GM18511 (cell line): ENCODE measurements at regions not wholly inside any gene's neighbourhood (a gene's known extent, or its start where the extent isn't known, plus 50 kb on each side); places are given as distances from the start of the nearest gene placed in this dataset.

Source experiments
- ATAC-seq: cut with Tn5 transposase; IDR thresholded peaks from one replicate; pipeline ENCODE4 v1.9.1; 2021; ENCODE audit warnings: mild to moderate bottlenecking, moderate library complexity; ENCODE audit not compliant: unreplicated experiment

DNA sequence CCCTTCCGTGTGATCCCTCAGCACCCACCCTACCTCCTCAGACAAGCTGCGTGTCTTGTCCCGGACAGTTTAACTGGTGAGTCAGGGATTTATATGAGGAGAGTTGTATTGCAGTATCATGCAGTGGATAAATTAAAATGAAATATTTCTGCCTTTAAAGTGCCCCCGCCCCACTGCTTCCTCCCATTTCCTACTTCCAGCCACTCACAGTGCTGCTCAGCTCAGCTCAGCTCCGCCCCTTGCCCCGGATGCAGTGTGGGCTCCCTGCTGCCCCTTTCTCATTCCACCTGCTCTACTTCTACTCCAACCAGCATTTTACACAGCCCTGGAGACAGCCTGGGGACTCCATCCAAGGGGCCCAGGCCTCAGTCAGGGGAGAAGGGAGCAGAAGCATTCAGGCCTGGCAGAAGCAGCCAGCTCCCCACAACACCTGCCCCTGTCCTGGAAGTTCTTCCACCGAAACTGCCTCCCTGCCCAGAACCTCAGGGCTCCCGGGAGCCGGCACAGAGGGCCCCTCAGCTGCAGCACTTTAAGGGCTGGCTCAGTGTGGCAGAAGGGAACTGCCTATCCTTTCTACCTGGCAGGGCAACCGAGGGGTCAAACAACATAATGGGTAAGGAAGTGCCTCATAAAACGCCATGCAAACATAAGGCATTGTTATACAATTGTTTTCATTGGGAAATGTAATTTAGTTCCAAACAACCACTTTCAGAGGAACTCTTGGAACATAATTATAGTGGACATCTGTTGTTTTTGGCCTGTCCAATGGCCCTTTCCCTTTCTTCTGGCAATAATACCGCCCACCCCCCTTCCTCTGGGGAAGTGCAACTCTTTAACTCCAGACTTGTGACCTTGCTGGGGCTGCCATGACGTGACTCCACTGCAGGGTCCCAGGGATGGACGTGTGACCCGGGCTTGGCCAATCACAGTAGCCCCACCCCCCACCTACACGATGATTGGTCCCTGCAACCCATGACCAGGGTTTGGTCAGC lies 102.3 kb downstream of the LIPG start:
- no peak for ATAC-seq

DNA sequence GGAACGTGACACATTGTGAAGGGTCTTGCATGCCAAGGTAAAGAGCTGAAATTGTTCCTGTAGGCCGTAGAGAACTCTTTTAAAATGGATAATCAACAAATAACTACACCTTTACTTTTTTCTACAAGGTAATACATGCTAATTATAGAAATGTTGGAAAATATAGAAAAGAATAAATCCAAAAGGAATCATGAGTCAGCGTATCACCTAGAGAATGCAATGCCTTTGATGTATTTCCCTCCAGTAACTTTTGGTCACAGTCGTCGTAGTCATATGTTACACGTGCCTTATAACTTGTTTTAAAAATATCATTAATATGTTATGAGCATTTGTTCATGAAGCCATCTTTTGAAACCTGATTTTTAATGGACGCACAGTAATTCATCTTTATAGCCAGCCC lies 100.6 kb downstream of the LIPG start:
- ATAC-seq = no peak

DNA sequence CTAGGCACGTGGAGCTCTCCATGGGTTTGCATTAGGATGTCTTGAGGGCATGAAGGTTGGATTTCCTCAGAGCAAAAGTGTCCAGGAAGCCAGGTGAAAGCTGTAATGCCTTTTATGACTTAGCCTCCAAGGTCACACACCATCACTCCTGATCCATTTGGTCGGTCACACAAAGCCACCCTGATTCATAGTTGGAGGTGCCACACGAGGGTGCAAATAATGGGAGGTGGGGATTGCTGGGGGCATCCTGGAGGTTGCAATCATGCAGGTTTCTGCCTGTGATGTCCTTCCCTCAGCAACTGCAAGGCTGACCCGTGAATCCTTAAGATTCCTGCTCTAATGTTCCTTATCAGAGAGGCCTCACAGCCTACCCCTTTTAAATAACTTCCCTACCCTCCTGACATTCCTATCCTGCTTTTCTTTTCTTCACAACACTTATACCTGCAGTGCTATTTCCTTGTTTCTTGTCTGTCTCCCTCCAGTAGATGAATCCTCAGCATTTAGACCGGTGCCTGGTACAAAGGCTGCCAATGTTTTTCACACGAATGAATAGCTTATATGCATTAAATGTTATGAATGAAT lies 97.1 kb downstream of the LIPG start:
- ATAC-seq = no peak

DNA sequence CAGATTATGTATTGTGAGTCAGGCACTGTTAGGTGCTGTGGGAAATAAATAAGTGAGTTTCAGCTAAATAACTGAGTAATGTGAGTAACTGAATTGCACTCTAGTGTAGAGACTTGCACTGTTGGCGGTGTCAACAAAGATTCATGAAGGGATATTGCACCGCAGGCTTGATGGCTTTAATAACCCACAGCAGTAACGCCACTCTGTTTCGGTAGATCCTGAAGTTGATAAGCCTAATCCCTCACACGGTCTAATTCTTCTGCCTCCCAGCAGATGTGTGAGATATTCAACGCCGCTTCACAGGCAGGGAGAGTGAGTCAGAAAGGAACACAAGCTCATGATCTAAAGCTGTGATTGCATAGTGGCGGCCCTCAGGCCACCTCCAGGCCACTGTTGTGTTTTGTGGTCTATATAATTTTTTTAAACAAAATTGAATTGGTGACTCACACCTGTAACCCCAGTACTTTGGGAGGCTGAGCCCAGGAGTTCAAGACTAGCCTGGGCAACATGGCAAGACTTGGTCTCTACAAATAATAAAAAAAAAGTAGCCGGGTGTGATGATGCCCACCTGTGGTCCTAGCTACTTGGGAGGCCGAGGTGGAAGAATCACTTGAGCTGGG lies 94.3 kb downstream of the LIPG start:
- no peak for ATAC-seq

GRCh38 chr18:49655266-49656072 lies 93.6 kb downstream of the LIPG start:
- no peak for ATAC-seq

DNA sequence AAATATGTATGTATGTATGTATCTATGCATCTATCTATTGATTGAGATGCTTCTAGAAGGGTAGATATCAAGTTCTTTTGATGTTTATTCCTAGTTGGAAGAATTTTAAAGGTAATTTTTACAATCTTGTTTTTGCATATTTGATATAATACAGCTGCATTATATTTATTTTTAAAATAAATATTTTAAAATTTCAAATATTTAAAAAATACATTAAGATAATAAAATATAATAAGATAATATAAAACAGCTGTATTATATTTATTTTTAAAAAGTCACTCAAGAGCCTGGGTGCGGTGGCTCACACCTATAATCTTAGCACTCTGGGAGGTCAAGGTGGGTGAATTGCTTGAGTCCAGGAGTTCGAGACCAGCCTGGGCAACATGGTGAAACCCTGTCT lies 92.5 kb downstream of the LIPG start:
- ATAC-seq = no peak

- ATAC-seq = no peak
Measured at GRCh38 chr18:49652881-49653724, 91.2 kb downstream of the LIPG start.

DNA sequence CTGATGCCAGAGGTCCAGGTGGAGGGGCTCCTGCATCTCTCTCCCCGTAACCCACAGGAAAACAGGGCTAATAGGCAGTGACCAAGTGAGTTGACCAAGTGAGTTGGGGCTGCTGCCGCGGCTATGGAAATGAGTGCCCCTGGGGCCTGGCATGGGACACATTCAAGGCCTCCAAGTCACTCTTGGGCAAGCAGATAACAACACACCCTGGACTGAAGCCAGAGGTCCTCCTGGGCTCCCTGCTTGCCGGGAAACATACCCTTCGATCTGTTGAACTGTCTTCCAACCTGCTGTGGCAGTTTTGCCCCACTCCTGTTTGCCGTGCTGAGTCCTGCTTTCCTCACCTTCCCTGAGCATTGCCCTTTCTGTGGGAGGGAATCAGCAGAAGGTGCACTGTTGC lies 89.2 kb downstream of the LIPG start:
- ATAC-seq = no peak

DNA sequence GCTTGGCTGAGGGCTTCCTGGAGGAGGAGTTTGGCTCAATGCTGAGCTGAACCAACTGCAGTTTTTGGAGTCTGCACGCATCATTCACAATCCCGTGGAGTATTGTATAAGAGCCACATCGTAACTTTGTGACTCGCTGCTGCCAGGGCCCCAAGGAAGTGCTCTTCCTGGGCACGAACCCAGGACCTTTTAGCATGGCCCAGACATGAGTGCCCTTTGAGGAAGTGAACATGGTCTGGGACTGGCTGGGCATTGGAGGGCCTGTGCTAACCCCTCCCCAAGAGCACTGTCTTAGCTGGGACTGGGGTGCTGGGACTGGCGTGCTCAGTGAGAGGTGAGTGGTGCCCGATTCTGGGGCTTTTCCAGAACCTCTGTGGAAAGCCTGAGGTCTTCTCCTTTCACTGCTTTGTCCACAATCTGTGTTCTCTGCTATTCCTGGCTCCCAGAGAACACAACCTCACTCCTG lies 88.6 kb downstream of the LIPG start:
- ATAC-seq = no peak

DNA sequence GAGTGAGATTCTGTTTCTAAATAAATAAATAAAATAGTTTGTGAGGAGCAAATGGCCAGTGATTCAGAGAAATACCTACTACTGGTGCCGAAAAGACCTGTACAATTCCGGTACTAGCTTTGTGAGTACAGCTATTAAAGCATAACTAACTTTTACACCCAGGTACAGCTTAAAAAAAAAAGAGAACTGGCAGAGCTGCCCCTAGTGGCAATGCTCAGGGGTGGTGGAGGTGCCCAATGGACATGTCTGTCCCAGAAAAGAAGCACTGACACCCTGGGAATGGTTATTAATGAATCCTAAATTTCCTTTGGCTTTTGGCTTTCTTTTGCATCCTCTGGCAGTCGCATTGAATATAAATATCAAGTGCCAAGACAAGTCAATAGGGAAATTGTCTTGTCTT lies 87.0 kb downstream of the LIPG start:
- ATAC-seq = no peak
